Fibroblast of lung (primary cell): ENCODE measurements at regions not wholly inside any gene's neighbourhood (a gene's known extent, or its start where the extent isn't known, plus 50 kb on each side); places are given as distances from the start of the nearest gene placed in this dataset.

ENCODE experiments used
- DNase-seq, 2 donors: peaks; one replicate each; pipeline versions ENCODE4 v3.0.0 to v3.0.0-alpha.2; 2010; ENCODE audit warnings: low read depth in 2 of 2
- H2AFZ ChIP-seq: 2 replicates; pipeline ENCODE4 v1.5.1; 2012; ENCODE audit warnings: low read length, control low read depth, inconsistent platforms
- H3K27ac ChIP-seq: 2 replicates; pipeline ENCODE4 v1.5.1; 2011; ENCODE audit warnings: low read length, control low read depth; ENCODE audit not compliant: insufficient read depth
- H3K27me3 ChIP-seq: 2 replicates; pipeline ENCODE4 v1.5.1; 2011; ENCODE audit warnings: mild to moderate bottlenecking, low read length; ENCODE audit not compliant: control insufficient read depth, insufficient read depth
- H3K36me3 ChIP-seq: 2 replicates; pipeline ENCODE4 v1.5.1; 2011; ENCODE audit warnings: low read length; ENCODE audit not compliant: control insufficient read depth, insufficient read depth
- H3K4me1 ChIP-seq: 2 replicates; pipeline ENCODE4 v1.5.1; 2011; ENCODE audit warnings: low read length; ENCODE audit not compliant: control insufficient read depth, insufficient read depth; ENCODE audit errors: extremely low read depth
- H3K4me2 ChIP-seq: 2 replicates; pipeline ENCODE4 v1.5.1; 2011; ENCODE audit warnings: low read length, control low read depth; ENCODE audit not compliant: insufficient read depth; ENCODE audit errors: extremely low read depth
- H3K4me3 ChIP-seq, 4 experiments: fragments of 200-600 bp in 1 of 4; sonication (generic) in 1 of 4; replicated peaks in 1 of 4; 2 replicates each; pipeline ENCODE4 v1.5.1; 2011 to 2016; ENCODE audit warnings: low read length in 4 of 4, low read depth in 3 of 4, mild to moderate bottlenecking in 3 of 4, control low read depth in 2 of 4, inconsistent platforms in 1 of 4, mixed read lengths in 1 of 4; ENCODE audit not compliant: insufficient read depth in 1 of 4; ENCODE audit errors: control extremely low read depth in 1 of 4
- H3K79me2 ChIP-seq: 2 replicates; pipeline ENCODE4 v1.5.1; 2012; ENCODE audit warnings: mild to moderate bottlenecking, low read length, inconsistent platforms; ENCODE audit not compliant: control insufficient read depth, insufficient read depth
- H3K9ac ChIP-seq: 2 replicates; pipeline ENCODE4 v1.5.1; 2011; ENCODE audit warnings: mild to moderate bottlenecking, low read length, control low read depth; ENCODE audit not compliant: insufficient read depth
- H3K9me3 ChIP-seq: 2 replicates; pipeline ENCODE4 v1.5.1; 2012; ENCODE audit warnings: low read depth, low read length; ENCODE audit not compliant: control insufficient read depth, insufficient read depth
- H4K20me1 ChIP-seq: 2 replicates; pipeline ENCODE4 v1.5.1; 2011; ENCODE audit warnings: low read length; ENCODE audit not compliant: control insufficient read depth, insufficient read depth; ENCODE audit errors: extremely low read depth
- EZH2 ChIP-seq: IDR thresholded peaks from 2 replicates; pipeline ENCODE4 v1.5.1; 2012; ENCODE audit warnings: low read length, control low read depth, mild to moderate bottlenecking; ENCODE audit errors: missing control alignments
- TF ChIP-seq, protein P1 (sequence below), 2 donors: IDR thresholded peaks in 1 of 2; conservative IDR thresholded peaks in 1 of 2; 1 replicate in 1 of 2; 2 replicates in 1 of 2; pipeline ENCODE4 v1.5.1; 2011 to 2012; ENCODE audit warnings: low read length in 2 of 2, control low read depth in 1 of 2, inconsistent platforms in 1 of 2, low read depth in 1 of 2, mild to moderate bottlenecking in 1 of 2

DNA sequence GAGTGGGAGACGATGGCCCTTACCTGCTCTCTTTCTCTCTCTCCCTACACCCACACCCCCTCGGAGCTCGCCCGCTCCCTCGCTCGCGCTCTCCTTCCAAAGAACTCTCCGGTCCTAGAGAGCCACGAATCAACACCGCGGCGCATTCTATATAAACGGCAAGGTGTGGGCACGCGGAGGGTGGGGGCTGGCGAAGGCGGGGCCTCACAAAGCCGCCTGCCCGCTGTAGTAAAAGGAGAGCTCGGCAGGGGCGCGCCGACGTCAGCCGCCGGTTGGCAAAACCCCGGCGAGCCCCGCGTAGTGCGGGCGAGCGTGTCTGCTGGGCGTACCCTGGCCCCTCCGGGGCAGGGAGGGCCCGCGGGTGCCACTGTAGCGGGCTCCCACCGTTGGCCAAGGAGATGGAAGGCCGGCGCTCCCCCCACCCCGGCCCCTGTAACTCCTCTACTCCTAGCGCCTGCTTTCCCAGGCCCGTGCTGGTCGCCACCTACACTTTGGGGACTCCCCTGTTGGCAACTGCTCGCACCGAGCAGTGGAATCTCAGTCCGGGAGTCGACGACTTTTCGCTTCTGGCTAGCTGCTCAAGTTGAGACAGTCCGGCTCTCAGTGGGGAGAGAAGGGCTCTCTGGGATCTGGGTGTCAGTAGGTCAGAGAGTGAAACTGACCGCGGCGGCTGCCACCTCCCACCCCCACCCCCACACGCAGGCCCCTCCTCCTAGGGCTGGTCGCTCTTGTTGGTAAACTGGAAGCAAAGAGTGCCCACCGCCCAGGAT is 325.5 kb upstream of the F9 start:
- no peaks in the 10 kb centered on the region for H4K20me1 ChIP-seq
- H2AFZ ChIP-seq, result no peak overlapping the region
- H3K36me3 ChIP-seq, result no peaks in the 10 kb centered on the region
- no peak overlapping the region for H3K27ac ChIP-seq
- H3K27me3 ChIP-seq, result no peaks in the 10 kb centered on the region
- H3K4me2 ChIP-seq, result peak overlapping the region; percentile 40
- peak overlapping the region; percentile 7 for H3K9ac ChIP-seq
- H3K4me3 ChIP-seq, result peak overlapping the region; percentile 31 to 54 (median 38)
- no peaks in the 10 kb centered on the region for H3K9me3 ChIP-seq
- TF ChIP-seq, protein P1, sequence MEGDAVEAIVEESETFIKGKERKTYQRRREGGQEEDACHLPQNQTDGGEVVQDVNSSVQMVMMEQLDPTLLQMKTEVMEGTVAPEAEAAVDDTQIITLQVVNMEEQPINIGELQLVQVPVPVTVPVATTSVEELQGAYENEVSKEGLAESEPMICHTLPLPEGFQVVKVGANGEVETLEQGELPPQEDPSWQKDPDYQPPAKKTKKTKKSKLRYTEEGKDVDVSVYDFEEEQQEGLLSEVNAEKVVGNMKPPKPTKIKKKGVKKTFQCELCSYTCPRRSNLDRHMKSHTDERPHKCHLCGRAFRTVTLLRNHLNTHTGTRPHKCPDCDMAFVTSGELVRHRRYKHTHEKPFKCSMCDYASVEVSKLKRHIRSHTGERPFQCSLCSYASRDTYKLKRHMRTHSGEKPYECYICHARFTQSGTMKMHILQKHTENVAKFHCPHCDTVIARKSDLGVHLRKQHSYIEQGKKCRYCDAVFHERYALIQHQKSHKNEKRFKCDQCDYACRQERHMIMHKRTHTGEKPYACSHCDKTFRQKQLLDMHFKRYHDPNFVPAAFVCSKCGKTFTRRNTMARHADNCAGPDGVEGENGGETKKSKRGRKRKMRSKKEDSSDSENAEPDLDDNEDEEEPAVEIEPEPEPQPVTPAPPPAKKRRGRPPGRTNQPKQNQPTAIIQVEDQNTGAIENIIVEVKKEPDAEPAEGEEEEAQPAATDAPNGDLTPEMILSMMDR (conservative IDR thresholded peaks at IDR 0.05 in 1 of 2, IDR thresholded peaks at IDR 0.05 in 1 of 2; ENCODE audit: low read depth in 1 of 2, low read length in 2 of 2), result no peak
- TF ChIP-seq EZH2, result no peak
- no peaks in the 10 kb centered on the region for H3K4me1 ChIP-seq
- peak in 1 of 2 donors; percentile 59 for DNase-seq
- H3K79me2 ChIP-seq, result no peaks in the 10 kb centered on the region

DNA sequence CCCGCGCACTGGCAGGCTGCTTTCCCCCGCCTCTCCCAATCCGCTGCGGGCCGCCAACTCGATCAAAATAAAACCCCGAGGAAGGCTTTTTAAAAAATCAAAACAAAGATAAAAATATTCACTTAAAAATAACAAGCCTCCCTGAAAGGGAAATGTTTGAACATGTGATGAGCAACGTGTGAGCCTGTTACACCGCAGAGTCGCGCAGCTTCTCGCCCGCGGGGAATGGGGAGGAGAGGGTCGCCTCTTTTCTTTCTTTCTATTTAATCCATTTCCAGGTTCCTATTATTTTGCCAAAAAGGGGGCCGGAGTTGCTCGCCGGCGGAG is 326.0 kb upstream of the F9 start:
- peak overlapping the region; percentile 40 for H3K4me2 ChIP-seq

More for the DNA sequence above, 326.0 kb upstream of the F9 start:
- no peaks in the 10 kb centered on the region for H3K27me3 ChIP-seq
- H2AFZ ChIP-seq, result no peak overlapping the region
- H3K9ac ChIP-seq, result no peak overlapping the region
- peak overlapping the region; percentile 21 to 54 (median 38) for H3K4me3 ChIP-seq
- H3K4me1 ChIP-seq, result no peaks in the 10 kb centered on the region
- H3K36me3 ChIP-seq, result no peaks in the 10 kb centered on the region
- no peaks in the 10 kb centered on the region for H3K79me2 ChIP-seq
- DNase-seq, result no peak
- H4K20me1 ChIP-seq, result no peaks in the 10 kb centered on the region
- H3K9me3 ChIP-seq, result no peaks in the 10 kb centered on the region
- no peak for TF ChIP-seq EZH2
- TF ChIP-seq, protein P1 (conservative IDR thresholded peaks at IDR 0.05 in 1 of 2, IDR thresholded peaks at IDR 0.05 in 1 of 2; ENCODE audit: low read depth in 1 of 2, low read length in 2 of 2), result no peak
- H3K27ac ChIP-seq, result no peak overlapping the region
